ENCODE measurements at regions not wholly inside any gene's neighbourhood (a gene's known extent, or its start where the extent isn't known, plus 50 kb on each side); places are given as distances from the start of the nearest gene placed in this dataset.

GRCh38 chr10:44295644-44296241, 89.2 kb downstream of the CXCL12 start:
- no peak overlapping the region for H2BK15ac ChIP-seq (ENCODE audit: low read length)
- H2AK5ac ChIP-seq (ENCODE audit: low read depth, low read length): no peak overlapping the region
- H2BK120ac ChIP-seq (ENCODE audit: low read depth, low read length): no peak overlapping the region
- H3K4me3 ChIP-seq (ENCODE audit: low read length in 2 of 2): no peak overlapping the region
- H2BK5ac ChIP-seq (ENCODE audit: low read length): no peak overlapping the region
- no peak overlapping the region for H3K23ac ChIP-seq (ENCODE audit: low read depth, low read length, poor library complexity)
- no peak overlapping the region for H3K18ac ChIP-seq (ENCODE audit: low read length)
- H2AFZ ChIP-seq (ENCODE audit: low read length): no peak overlapping the region
- peaks cover 0 to 1% of the 10 kb centered on the region in 2 donors for H3K36me3 ChIP-seq (replicated peaks in 1 of 2; ENCODE audit: control insufficient read depth in 2 of 2, insufficient read depth in 2 of 2, low read length in 2 of 2)
- H3K4me2 ChIP-seq (ENCODE audit: insufficient read depth, low read length, poor library complexity, severe bottlenecking): no peak overlapping the region
- H3K9me3 ChIP-seq (replicated peaks in 1 of 2; ENCODE audit: control insufficient read depth in 2 of 2, insufficient read depth in 1 of 2, low read depth in 1 of 2, low read length in 2 of 2): peaks cover 0 to 3% of the 10 kb centered on the region in 2 donors
- peaks cover 0 to 13% of the 10 kb centered on the region in 2 donors for H3K4me1 ChIP-seq (ENCODE audit: control insufficient read depth in 2 of 2, insufficient read depth in 1 of 2, low read depth in 1 of 2, low read length in 2 of 2)
- H4K8ac ChIP-seq (ENCODE audit: low read depth, low read length): no peak overlapping the region
- no peak overlapping the region for H3K9ac ChIP-seq (ENCODE audit: low read depth, low read length, poor library complexity)
- no peak overlapping the region for H2BK12ac ChIP-seq (ENCODE audit: low read length)
- H3K27me3 ChIP-seq (ENCODE audit: control insufficient read depth in 3 of 3, insufficient read depth in 3 of 3, low read depth in 1 of 3, low read length in 3 of 3): peaks cover 0 to 4% (median 0%) of the 10 kb centered on the region in 3 experiments
- no peak overlapping the region for H3K4ac ChIP-seq (ENCODE audit: low read length)
- no peaks in the 10 kb centered on the region for H3K79me1 ChIP-seq (ENCODE audit: low read depth, low read length)
- no peak overlapping the region for H3K27ac ChIP-seq (replicated peaks; ENCODE audit: low read length)
- H4K91ac ChIP-seq (ENCODE audit: low read depth, low read length, poor library complexity): peak overlapping the region; percentile 40
- no peak overlapping the region for H3K14ac ChIP-seq (ENCODE audit: low read length)
- no CpG with 5 or more reads among the region's 3 CpGs for WGBS, 2 donors (ENCODE audit: extremely low coverage in 2 of 2, insufficient read length in 2 of 2, insufficient replicate concordance in 1 of 2)
- no peak for DNase-seq (ENCODE audit: low spot score)

GRCh38 chr10:44294726-44295412, 90.0 kb downstream of the CXCL12 start:
- Histone ChIP-seq H3K36me3 (replicated peaks in 1 of 2; ENCODE audit: control insufficient read depth in 2 of 2, insufficient read depth in 2 of 2, low read length in 2 of 2) (peaks cover 0 to 1% of the 10 kb centered on the region in 2 donors), H2AK5ac (ENCODE audit: low read depth, low read length) (no peak overlapping the region), H3K4me3 (ENCODE audit: low read length in 2 of 2) (no peak overlapping the region), H3K9ac (ENCODE audit: low read depth, low read length, poor library complexity) (peak overlapping the region; percentile 2), H4K8ac (ENCODE audit: low read depth, low read length) (no peak overlapping the region), H3K79me1 (ENCODE audit: low read depth, low read length) (no peaks in the 10 kb centered on the region), H2AFZ (ENCODE audit: low read length) (no peak overlapping the region), H3K27me3 (ENCODE audit: control insufficient read depth in 3 of 3, insufficient read depth in 3 of 3, low read depth in 1 of 3, low read length in 3 of 3) (peaks cover 0 to 4% (median 0%) of the 10 kb centered on the region in 3 experiments), H2BK12ac (ENCODE audit: low read length) (no peak overlapping the region), H3K18ac (ENCODE audit: low read length) (no peak overlapping the region), H3K4ac (ENCODE audit: low read length) (peak overlapping the region; percentile 81), H3K4me2 (ENCODE audit: insufficient read depth, low read length, poor library complexity, severe bottlenecking) (no peak overlapping the region), H2BK15ac (ENCODE audit: low read length) (no peak overlapping the region), H4K91ac (ENCODE audit: low read depth, low read length, poor library complexity) (peak overlapping the region; percentile 40), H3K9me3 (replicated peaks in 1 of 2; ENCODE audit: control insufficient read depth in 2 of 2, insufficient read depth in 1 of 2, low read depth in 1 of 2, low read length in 2 of 2) (peaks cover 0 to 3% of the 10 kb centered on the region in 2 donors), H3K23ac (ENCODE audit: low read depth, low read length, poor library complexity) (peak overlapping the region; percentile 43), H2BK5ac (ENCODE audit: low read length) (no peak overlapping the region), H3K4me1 (ENCODE audit: control insufficient read depth in 2 of 2, insufficient read depth in 1 of 2, low read depth in 1 of 2, low read length in 2 of 2) (peaks cover 0 to 13% of the 10 kb centered on the region in 2 donors), H2BK120ac (ENCODE audit: low read depth, low read length) (no peak overlapping the region), H3K27ac (replicated peaks; ENCODE audit: low read length) (no peak overlapping the region), H3K14ac (ENCODE audit: low read length) (peak overlapping the region; percentile 49)
- no peak for DNase-seq (ENCODE audit: low spot score)
- no CpG with 5 or more reads among the region's 9 CpGs for WGBS, 2 donors (ENCODE audit: extremely low coverage in 2 of 2, insufficient read length in 2 of 2, insufficient replicate concordance in 1 of 2)

- peaks cover 0 to 3% of the 10 kb centered on the region in 2 donors for H3K9me3 ChIP-seq (replicated peaks in 1 of 2; ENCODE audit: control insufficient read depth in 2 of 2, insufficient read depth in 1 of 2, low read depth in 1 of 2, low read length in 2 of 2)
- no peak overlapping the region for H3K14ac ChIP-seq (ENCODE audit: low read length)
- no peak overlapping the region for H3K4ac ChIP-seq (ENCODE audit: low read length)
- no peak overlapping the region for H3K23ac ChIP-seq (ENCODE audit: low read depth, low read length, poor library complexity)
- H3K4me1 ChIP-seq (ENCODE audit: control insufficient read depth in 2 of 2, insufficient read depth in 1 of 2, low read depth in 1 of 2, low read length in 2 of 2): peaks cover 0 to 13% of the 10 kb centered on the region in 2 donors
- no peak overlapping the region for H2BK120ac ChIP-seq (ENCODE audit: low read depth, low read length)
- H2AK5ac ChIP-seq (ENCODE audit: low read depth, low read length): no peak overlapping the region
- no peak overlapping the region for H4K91ac ChIP-seq (ENCODE audit: low read depth, low read length, poor library complexity)
- no peak overlapping the region for H2AFZ ChIP-seq (ENCODE audit: low read length)
- no peaks in the 10 kb centered on the region for H3K79me1 ChIP-seq (ENCODE audit: low read depth, low read length)
- no peak overlapping the region for H2BK15ac ChIP-seq (ENCODE audit: low read length)
- DNase-seq (ENCODE audit: low spot score): no peak
- H3K9ac ChIP-seq (ENCODE audit: low read depth, low read length, poor library complexity): no peak overlapping the region
- no peak overlapping the region for H3K18ac ChIP-seq (ENCODE audit: low read length)
- H3K4me2 ChIP-seq (ENCODE audit: insufficient read depth, low read length, poor library complexity, severe bottlenecking): no peak overlapping the region
- H4K8ac ChIP-seq (ENCODE audit: low read depth, low read length): no peak overlapping the region
- peaks cover 0 to 1% of the 10 kb centered on the region in 2 donors for H3K36me3 ChIP-seq (replicated peaks in 1 of 2; ENCODE audit: control insufficient read depth in 2 of 2, insufficient read depth in 2 of 2, low read length in 2 of 2)
- no peak overlapping the region for H2BK5ac ChIP-seq (ENCODE audit: low read length)
- no CpG with 5 or more reads among the region's 7 CpGs for WGBS, 2 donors (ENCODE audit: extremely low coverage in 2 of 2, insufficient read length in 2 of 2, insufficient replicate concordance in 1 of 2)
- no peak overlapping the region for H2BK12ac ChIP-seq (ENCODE audit: low read length)
- H3K27ac ChIP-seq (replicated peaks; ENCODE audit: low read length): no peak overlapping the region
- peaks cover 0 to 4% (median 0%) of the 10 kb centered on the region in 3 experiments for H3K27me3 ChIP-seq (ENCODE audit: control insufficient read depth in 3 of 3, insufficient read depth in 3 of 3, low read depth in 1 of 3, low read length in 3 of 3)
- no peak overlapping the region for H3K4me3 ChIP-seq (ENCODE audit: low read length in 2 of 2)
Measured at GRCh38 chr10:44293842-44294241, 91.1 kb downstream of the CXCL12 start.

- H3K4me3 ChIP-seq (ENCODE audit: low read length in 2 of 2): peak overlapping the region in 1 of 2 donors; percentile 68
- H3K9ac ChIP-seq (ENCODE audit: low read depth, low read length, poor library complexity): no peak overlapping the region
- H3K9me3 ChIP-seq (replicated peaks in 1 of 2; ENCODE audit: control insufficient read depth in 2 of 2, insufficient read depth in 1 of 2, low read depth in 1 of 2, low read length in 2 of 2): peaks cover 0 to 3% of the 10 kb centered on the region in 2 donors
- H3K23ac ChIP-seq (ENCODE audit: low read depth, low read length, poor library complexity): no peak overlapping the region
- peak overlapping the region; percentile 7 for H2BK5ac ChIP-seq (ENCODE audit: low read length)
- peak overlapping the region; percentile 55 for H3K18ac ChIP-seq (ENCODE audit: low read length)
- H2BK15ac ChIP-seq (ENCODE audit: low read length): peak overlapping the region; percentile 40
- no peak overlapping the region for H4K8ac ChIP-seq (ENCODE audit: low read depth, low read length)
- no peak overlapping the region for H2BK120ac ChIP-seq (ENCODE audit: low read depth, low read length)
- WGBS, 2 donors (ENCODE audit: extremely low coverage in 2 of 2, insufficient read length in 2 of 2, insufficient replicate concordance in 1 of 2): no CpG with 5 or more reads among the region's 26 CpGs
- H4K91ac ChIP-seq (ENCODE audit: low read depth, low read length, poor library complexity): no peak overlapping the region
- H3K79me1 ChIP-seq (ENCODE audit: low read depth, low read length): no peaks in the 10 kb centered on the region
- H3K4me1 ChIP-seq (ENCODE audit: control insufficient read depth in 2 of 2, insufficient read depth in 1 of 2, low read depth in 1 of 2, low read length in 2 of 2): peaks cover 0 to 13% of the 10 kb centered on the region in 2 donors
- no peak overlapping the region for H3K4me2 ChIP-seq (ENCODE audit: insufficient read depth, low read length, poor library complexity, severe bottlenecking)
- peak overlapping the region; percentile 4 for H2BK12ac ChIP-seq (ENCODE audit: low read length)
- no peak for DNase-seq (ENCODE audit: low spot score)
- no peak overlapping the region for H3K27ac ChIP-seq (replicated peaks; ENCODE audit: low read length)
- no peak overlapping the region for H3K4ac ChIP-seq (ENCODE audit: low read length)
- H2AK5ac ChIP-seq (ENCODE audit: low read depth, low read length): peak overlapping the region; percentile 40
- H2AFZ ChIP-seq (ENCODE audit: low read length): no peak overlapping the region
- peaks cover 0 to 1% of the 10 kb centered on the region in 2 donors for H3K36me3 ChIP-seq (replicated peaks in 1 of 2; ENCODE audit: control insufficient read depth in 2 of 2, insufficient read depth in 2 of 2, low read length in 2 of 2)
- H3K27me3 ChIP-seq (ENCODE audit: control insufficient read depth in 3 of 3, insufficient read depth in 3 of 3, low read depth in 1 of 3, low read length in 3 of 3): peaks cover 0 to 4% (median 0%) of the 10 kb centered on the region in 3 experiments
- H3K14ac ChIP-seq (ENCODE audit: low read length): no peak overlapping the region
Measured at GRCh38 chr10:44293306-44293778, 91.6 kb downstream of the CXCL12 start.
